ENCODE measurements at regions not wholly inside any gene's neighbourhood (a gene's known extent, or its start where the extent isn't known, plus 50 kb on each side); places are given as distances from the start of the nearest gene placed in this dataset.

- TF ChIP-seq EZH2phosphoT487 (IDR thresholded peaks at IDR 0.05; ENCODE audit: borderline replicate concordance, low read length) = no peak
- TF ChIP-seq CTCF (conservative IDR thresholded peaks at IDR 0.05; ENCODE audit: low read depth, low read length) = no peak
- TF ChIP-seq EZH2 (IDR thresholded peaks at IDR 0.05; ENCODE audit: low read length, unreplicated experiment) = no peak
Observed at GRCh38 chr6:125363039-125363823, 61.5 kb upstream of the HDDC2 start.

All from PC-3 (cell line).